ENCODE measurements at regions not wholly inside any gene's neighbourhood (a gene's known extent, or its start where the extent isn't known, plus 50 kb on each side); places are given as distances from the start of the nearest gene placed in this dataset.

GRCh38 chr20:20820104-20820503, 107.7 kb upstream of the RALGAPA2 start:
- Mint-ChIP-seq H3K9me3 (ENCODE audit: unreplicated experiment) (no peaks in the 10 kb centered on the region), H3K4me3 (ENCODE audit: unreplicated experiment) (no peak overlapping the region), H3K27me3 (ENCODE audit: insufficient read depth, unreplicated experiment) (no peaks in the 10 kb centered on the region), H3K27ac (ENCODE audit: low read depth, unreplicated experiment) (no peak overlapping the region), H3K36me3 (ENCODE audit: insufficient read depth, unreplicated experiment) (no peaks in the 10 kb centered on the region), H3K4me1 (ENCODE audit: insufficient read depth, unreplicated experiment) (peaks cover 18% of the 10 kb centered on the region)
- peak; percentile 17 for TF ChIP-seq CTCF (IDR thresholded peaks at IDR 0.05; ENCODE audit: unreplicated experiment)
- POLR2A ChIA-PET: interaction anchor here (0.5 to 2.3 kb wide), 3 partner anchors 16 to 92 kb away, joined by 3 to 9 read pairs (median 3); no protein-coding TSS in a partner anchor
- DNase-seq (ENCODE audit: unreplicated experiment): peak; percentile 45
- no TSS peak for BruUV-seq (replicated peaks)
- CTCF ChIA-PET: interaction anchor here (0.6 to 12.2 kb wide), 8 partner anchors 16 to 778 kb away, joined by 3 to 373 read pairs (median 4); no protein-coding TSS in a partner anchor
- intact Hi-C loops (cut with micrococcal nuclease): loop anchor here (10.0 kb wide), 1 partner anchor 735 kb away; no protein-coding TSS in a partner anchor

- no TSS peak for BruUV-seq (replicated peaks)
- no peaks in the 10 kb centered on the region for H3K36me3 Mint-ChIP-seq (ENCODE audit: insufficient read depth, unreplicated experiment)
- no peak overlapping the region for H3K27ac Mint-ChIP-seq (ENCODE audit: low read depth, unreplicated experiment)
- H3K4me3 Mint-ChIP-seq (ENCODE audit: unreplicated experiment): no peak overlapping the region
- POLR2A ChIA-PET: no interaction called here
- intact Hi-C loops (cut with micrococcal nuclease): no loop called here
- H3K4me1 Mint-ChIP-seq (ENCODE audit: insufficient read depth, unreplicated experiment): peaks cover 17% of the 10 kb centered on the region
- DNase-seq (ENCODE audit: unreplicated experiment): no peak
- no peaks in the 10 kb centered on the region for H3K9me3 Mint-ChIP-seq (ENCODE audit: unreplicated experiment)
- CTCF ChIA-PET: interaction anchor here (0.6 to 12.2 kb wide), 4 partner anchors 9 to 223 kb away, joined by 3 to 373 read pairs (median 4); no protein-coding TSS in a partner anchor
- no peaks in the 10 kb centered on the region for H3K27me3 Mint-ChIP-seq (ENCODE audit: insufficient read depth, unreplicated experiment)
- TF ChIP-seq CTCF (IDR thresholded peaks at IDR 0.05; ENCODE audit: unreplicated experiment): no peak
These were observed 104.7 kb upstream of the RALGAPA2 start for GRCh38 chr20:20816969-20817755.

GRCh38 chr20:20815711-20816455, 103.4 kb upstream of the RALGAPA2 start:
- CTCF ChIA-PET: interaction anchor here (0.7 to 4.1 kb wide), 3 partner anchors 9 to 222 kb away, joined by 3 to 36 read pairs (median 4); no protein-coding TSS in a partner anchor
- Mint-ChIP-seq H3K4me3 (ENCODE audit: unreplicated experiment) (no peak overlapping the region), H3K27ac (ENCODE audit: low read depth, unreplicated experiment) (no peak overlapping the region), H3K9me3 (ENCODE audit: unreplicated experiment) (no peaks in the 10 kb centered on the region), H3K27me3 (ENCODE audit: insufficient read depth, unreplicated experiment) (no peaks in the 10 kb centered on the region), H3K36me3 (ENCODE audit: insufficient read depth, unreplicated experiment) (no peaks in the 10 kb centered on the region), H3K4me1 (ENCODE audit: insufficient read depth, unreplicated experiment) (peaks cover 14% of the 10 kb centered on the region)
- intact Hi-C loops (cut with micrococcal nuclease): no loop called here
- no peak for TF ChIP-seq CTCF (IDR thresholded peaks at IDR 0.05; ENCODE audit: unreplicated experiment)
- POLR2A ChIA-PET: no interaction called here
- DNase-seq (ENCODE audit: unreplicated experiment): no peak
- BruUV-seq (replicated peaks): no TSS peak

- BruUV-seq (replicated peaks): no TSS peak
- TF ChIP-seq CTCF (IDR thresholded peaks at IDR 0.05; ENCODE audit: unreplicated experiment): no peak
- ChIA-PET CTCF (interaction anchor here (0.5 to 4.1 kb wide), 10 partner anchors 8 to 373 kb away, joined by 3 to 36 read pairs (median 3); no protein-coding TSS in a partner anchor), POLR2A (interaction anchor here (0.7 to 1.3 kb wide), 3 partner anchors 54 to 280 kb away, joined by 3 to 4 read pairs (median 3); partner anchors contain the start of gene RALGAPA2)
- no peaks in the 10 kb centered on the region for H3K36me3 Mint-ChIP-seq (ENCODE audit: insufficient read depth, unreplicated experiment)
- H3K4me3 Mint-ChIP-seq (ENCODE audit: unreplicated experiment): no peak overlapping the region
- H3K9me3 Mint-ChIP-seq (ENCODE audit: unreplicated experiment): no peaks in the 10 kb centered on the region
- H3K27ac Mint-ChIP-seq (ENCODE audit: low read depth, unreplicated experiment): no peak overlapping the region
- no peaks in the 10 kb centered on the region for H3K27me3 Mint-ChIP-seq (ENCODE audit: insufficient read depth, unreplicated experiment)
- H3K4me1 Mint-ChIP-seq (ENCODE audit: insufficient read depth, unreplicated experiment): peaks cover 6% of the 10 kb centered on the region
- peak; percentile 72 for DNase-seq (ENCODE audit: unreplicated experiment)
- intact Hi-C loops (cut with micrococcal nuclease): no loop called here
These were observed 102.2 kb upstream of the RALGAPA2 start for GRCh38 chr20:20814685-20815084.
